ENCODE measurements at regions not wholly inside any gene's neighbourhood (a gene's known extent, or its start where the extent isn't known, plus 50 kb on each side); places are given as distances from the start of the nearest gene placed in this dataset.
"Not testable (repeated sequence)": the region's sequence is repeated elsewhere in the genome, so short reads cannot be mapped to it uniquely, and the experiment has no call there.

DNA sequence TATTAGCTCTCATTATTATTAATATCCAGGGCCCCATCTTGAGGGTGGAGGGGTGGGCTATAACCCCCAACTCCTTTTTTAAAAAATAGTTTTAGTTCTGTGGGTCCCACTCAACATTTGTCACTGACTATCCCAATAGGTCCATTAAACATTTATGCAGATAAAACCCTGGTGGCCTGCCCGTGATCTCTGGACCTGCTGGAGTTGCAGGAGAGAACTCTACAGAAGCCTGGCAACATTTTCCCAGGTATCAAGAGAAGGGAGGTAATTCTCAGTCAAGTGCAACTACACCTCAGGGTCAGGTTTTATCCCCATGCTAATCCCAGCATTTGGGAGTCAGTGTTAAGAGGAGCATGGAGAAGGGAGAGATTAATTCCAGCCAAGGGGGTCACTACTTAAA is 264.4 kb upstream of the PROK2 start:
- DNase-seq (ENCODE audit: low read depth in 3 of 3, low spot score in 1 of 3) = no peak

DNA sequence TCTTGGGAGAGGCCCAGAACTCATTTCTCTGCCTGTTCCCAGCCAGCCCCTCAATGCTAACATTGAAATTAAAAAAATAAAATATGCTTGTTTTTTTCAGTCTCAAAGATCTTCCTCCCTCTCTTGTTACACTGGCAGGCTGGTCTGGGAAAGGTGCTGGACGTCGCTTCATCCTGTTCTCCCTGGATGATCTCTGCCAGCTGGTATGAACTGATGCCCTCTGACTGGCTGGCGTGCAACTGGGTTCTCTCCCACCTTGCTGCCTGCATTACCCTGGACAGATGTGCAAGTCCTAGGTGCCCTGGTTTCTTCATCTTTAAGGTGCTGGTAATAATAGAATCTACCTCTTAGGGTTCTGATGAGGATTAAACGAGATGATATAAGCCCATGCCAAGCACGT is 263.9 kb upstream of the PROK2 start:
- no peak for DNase-seq (ENCODE audit: low read depth in 3 of 3, low spot score in 1 of 3)

DNA sequence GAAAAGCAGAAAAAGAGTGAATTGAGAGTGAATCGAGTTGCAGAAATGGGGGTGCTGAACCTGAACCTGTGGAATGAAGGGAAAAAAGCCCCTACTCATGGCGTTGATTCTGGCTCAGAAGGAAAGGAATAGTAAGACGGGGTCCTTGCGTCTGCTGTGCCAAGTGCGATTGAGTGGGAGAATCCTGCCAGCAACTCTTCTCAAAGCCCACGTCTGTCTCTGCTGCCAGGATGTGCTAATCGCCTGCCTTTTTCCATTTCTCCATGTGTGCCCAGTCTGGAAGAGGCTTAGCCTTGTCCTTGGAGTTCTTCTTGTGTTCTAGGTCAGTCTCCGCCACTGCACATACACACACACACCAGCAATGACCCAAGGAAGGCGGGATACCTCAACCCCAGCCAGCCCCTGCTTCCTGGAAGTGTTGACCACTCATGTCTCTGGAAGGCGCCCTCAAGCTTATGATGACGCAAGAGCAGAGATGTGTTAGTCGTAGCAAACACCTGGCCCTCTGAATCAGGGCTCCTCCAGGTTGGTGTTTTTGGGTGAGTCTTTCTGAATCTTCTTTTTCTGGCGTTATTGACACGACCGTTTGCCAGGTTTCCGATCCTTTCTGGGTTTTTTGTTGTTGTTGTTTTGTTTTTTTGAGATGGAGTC is 262.4 kb upstream of the PROK2 start:
- no peak for DNase-seq (ENCODE audit: low read depth in 3 of 3, low spot score in 1 of 3)

DNA sequence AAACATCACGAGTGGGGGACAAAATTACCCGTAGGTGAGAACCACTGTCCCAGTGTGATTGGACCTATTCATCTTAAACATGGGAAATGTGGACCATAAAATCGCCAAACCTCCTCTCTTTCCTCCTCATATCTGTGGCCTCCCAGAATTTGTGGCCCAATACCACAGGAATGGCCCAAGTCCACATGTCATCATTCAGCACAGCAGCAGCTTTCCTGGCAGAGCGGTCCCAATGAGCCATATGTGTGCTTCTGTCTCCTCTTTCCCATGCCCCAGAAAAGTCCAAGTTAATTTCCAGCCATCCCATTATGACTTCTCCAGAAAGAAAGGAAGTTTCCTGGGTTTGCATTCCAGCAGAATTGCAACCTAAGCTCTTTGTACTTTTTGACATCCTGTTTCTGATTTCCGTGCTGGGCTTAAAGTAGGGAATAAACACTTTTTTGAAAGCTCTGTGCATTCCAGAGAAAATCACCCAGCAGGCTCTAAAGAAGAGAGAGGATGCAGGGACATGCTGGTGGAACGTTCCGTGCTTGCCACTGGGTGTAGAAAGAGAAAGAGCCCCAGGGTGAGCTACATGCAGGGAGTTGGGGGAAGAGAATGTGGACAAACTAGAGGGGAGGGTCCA is 259.4 kb upstream of the PROK2 start:
- no peak for DNase-seq (ENCODE audit: low read depth in 3 of 3, low spot score in 1 of 3)

DNA sequence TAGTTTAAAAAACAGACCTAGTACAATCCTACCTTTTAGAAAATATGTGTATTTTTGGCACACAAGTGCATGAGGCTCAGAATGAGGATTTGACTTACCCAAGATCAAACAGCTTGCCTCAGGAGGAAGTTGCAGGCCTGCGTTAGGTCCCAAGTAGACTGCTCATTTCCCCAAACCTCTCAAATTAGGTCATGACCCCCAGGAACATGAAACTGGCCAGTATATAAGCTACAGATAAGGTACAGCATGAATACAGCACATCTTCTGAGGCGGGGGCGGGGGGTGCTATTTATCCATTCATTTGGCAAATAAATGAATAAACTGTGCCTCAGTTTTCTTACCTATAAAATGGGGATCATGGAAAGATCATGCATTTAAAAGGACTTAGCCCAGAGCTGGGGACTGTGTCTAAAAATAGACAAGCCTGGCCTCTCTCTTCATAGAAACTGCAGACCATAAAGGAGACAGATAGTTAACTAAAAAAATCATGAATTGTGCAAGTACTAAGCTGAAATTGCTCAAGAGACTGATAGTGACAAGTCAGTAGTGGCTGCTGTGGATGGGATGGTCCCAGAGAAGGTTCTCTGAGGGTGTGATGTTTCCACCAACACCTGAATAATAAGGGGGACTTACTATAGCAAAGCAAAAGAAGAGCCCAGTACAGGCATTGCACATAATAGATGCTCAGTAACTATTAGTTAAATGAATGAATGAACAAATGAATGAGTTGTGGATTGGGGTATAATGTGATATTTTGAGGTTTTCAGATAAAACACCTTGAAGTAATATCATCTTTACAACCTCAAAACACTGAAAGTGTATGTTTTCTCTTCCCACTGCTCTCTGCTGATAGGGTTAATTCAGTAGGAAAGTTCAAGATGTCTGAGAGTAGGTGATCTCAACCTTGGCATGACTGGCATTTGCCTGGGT is 258.5 kb upstream of the PROK2 start:
- DNase-seq (ENCODE audit: low read depth in 3 of 3, low spot score in 1 of 3) = no peak

DNA sequence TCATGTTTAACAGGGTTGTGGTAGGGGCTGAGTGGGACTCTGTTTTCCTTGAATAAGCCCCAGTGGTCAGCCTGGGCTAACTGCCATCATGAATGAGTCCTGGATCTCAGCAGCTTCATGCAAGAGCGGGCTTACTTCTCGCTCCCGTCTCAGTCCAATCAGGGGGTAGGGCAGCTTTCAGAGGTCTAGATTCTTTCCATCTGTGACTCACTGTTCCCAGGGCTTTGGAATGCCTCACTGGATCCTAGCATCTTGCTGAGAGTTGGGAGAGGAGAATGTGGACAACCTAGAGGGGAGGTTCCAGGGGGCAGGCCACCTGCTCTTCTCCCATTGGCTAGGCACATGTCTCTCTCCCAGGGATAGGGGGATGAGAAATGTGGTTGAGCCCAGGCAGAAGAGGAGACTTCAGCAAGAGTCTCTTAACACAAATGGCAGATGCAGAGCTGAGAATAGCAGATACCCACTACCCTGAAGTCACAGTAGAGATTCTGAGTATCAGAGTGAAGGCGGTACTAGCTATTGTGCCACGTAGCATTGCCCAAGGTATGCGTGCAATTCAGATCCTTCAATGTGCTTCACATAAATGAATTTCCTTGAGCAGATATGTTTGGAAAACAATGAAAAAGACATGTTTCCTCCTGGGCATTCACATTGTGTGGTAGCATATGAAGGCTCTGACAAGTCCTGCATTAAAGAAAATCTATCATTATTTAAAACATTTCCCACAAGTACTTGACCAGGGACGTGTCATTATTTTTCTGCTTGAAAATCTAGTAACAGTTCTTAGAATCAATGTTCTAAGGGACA is 257.7 kb upstream of the PROK2 start:
- no peak for DNase-seq (ENCODE audit: low read depth in 3 of 3, low spot score in 1 of 3)

DNA sequence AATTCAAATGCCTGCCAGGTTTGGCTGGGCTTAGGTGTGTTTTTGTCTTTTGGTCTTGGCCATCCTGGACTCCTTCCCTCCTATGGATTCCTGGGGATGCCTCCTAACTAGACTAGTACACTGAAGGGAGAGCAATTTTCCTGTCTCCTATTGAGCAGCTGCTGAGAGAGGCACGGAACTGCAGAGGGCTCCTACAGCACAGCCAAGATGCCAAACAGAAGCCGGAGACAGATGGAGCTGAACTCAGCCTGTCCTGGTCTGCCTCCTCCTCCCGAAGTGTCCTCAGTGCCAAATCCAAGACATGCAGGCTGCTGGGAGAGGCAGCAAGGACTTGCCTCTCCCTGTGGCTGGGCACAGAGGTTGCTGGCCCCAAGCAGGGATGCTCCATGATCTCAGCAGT is 256.6 kb upstream of the PROK2 start:
- no peak for DNase-seq (ENCODE audit: low read depth in 3 of 3, low spot score in 1 of 3)

DNA sequence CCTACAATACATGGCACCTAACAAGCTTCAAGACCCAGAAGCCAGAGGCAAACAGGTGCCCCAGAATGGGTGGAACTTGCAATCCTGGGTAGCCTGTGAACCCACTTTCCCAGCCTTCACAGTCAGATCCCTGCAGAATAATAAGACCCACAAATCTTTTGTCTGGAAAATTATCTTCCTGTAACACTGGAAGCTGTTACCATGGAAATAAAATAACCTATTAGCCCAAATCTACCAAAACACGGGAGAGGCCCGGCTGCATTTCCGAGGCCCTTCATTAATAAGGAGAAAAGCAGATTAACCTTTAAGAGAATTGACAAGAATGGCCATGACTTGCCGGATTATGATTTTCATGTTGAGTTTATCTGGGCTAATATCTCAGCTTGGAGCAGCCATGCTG is 256.1 kb upstream of the PROK2 start:
- DNase-seq (ENCODE audit: low read depth in 3 of 3, low spot score in 1 of 3) = no peak

DNA sequence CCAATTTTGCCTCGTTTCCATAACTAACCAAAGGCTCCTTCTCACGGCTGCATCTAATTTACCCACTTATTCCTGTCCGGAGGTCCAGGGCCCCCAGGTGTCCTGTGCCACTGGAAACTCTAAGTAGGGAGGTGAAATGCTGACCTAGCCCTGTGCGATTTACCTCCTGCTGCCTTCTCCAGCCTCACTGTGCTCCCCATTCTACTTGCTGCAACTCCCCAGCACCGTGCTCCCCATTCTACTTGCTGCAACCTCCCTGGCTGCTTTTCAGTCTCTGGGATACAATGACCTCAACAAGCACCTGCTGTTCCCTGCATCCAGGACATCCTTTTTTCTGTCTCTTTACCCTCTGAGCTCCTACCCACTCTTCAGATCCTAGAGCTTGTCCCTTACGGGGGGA is 254.7 kb upstream of the PROK2 start:
- DNase-seq (ENCODE audit: low read depth in 3 of 3, low spot score in 1 of 3) = no peak

DNA sequence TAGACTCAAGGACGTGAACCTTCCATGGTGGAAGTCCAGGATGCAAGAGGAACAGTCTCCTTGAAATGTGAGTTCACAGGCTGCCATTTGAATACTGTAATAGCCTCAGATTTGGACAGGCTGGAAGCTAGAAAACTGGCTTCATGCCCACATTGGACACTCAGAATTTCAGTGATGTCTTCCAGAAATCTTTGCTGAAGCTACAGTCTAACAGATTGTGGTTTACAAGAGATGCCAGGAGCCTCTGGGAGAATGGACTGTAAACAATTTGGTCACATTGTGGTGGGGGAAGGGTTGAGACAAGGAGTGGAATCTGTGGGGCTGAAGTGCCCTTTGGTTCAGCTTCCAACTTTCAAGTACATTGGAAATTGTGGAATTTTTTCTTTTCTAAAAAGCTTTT is 252.0 kb upstream of the PROK2 start:
- DNase-seq (ENCODE audit: low read depth in 3 of 3, low spot score in 1 of 3) = no peak

DNA sequence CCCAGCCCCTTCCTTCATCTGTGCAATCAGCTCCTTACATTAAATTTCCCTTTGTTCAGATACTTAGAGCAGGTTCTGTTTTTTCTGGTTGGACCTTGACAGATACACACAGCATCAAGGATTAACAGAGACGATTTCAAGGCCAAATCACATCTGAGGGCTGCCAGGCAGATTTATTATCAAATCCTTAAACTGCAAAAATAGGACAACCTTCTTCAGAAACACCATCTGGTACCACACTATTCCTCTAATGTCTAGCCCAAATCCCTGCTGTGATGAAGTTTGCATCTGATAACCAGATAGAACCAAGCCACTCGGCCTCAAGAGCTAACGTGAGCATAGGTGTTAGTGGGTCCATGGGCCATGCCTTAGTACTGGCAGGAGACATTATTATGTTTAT is 250.7 kb upstream of the PROK2 start:
- no peak for DNase-seq (ENCODE audit: low read depth in 3 of 3, low spot score in 1 of 3)

DNA sequence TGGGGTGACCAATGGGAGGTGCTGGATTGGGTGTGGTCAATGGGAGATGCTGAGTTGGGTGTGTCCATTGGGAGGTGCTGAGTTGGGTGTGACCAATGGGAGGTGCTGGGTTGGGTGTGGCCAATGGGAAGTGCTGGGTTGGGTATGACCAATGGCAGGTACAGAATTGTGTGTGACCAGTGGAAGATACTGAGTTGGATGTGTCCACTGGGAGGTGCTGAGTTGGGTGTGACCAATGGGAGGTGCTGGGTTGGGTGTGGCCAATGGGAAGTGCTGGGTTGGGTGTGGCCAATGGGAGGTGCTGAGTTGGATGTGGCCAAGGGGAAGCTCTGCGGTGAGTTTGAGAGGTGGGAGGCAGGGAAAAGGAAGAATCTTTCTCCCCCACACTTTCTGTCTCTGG is 250.0 kb upstream of the PROK2 start:
- DNase-seq (ENCODE audit: low read depth in 3 of 3, low spot score in 1 of 3) = no peak

DNA sequence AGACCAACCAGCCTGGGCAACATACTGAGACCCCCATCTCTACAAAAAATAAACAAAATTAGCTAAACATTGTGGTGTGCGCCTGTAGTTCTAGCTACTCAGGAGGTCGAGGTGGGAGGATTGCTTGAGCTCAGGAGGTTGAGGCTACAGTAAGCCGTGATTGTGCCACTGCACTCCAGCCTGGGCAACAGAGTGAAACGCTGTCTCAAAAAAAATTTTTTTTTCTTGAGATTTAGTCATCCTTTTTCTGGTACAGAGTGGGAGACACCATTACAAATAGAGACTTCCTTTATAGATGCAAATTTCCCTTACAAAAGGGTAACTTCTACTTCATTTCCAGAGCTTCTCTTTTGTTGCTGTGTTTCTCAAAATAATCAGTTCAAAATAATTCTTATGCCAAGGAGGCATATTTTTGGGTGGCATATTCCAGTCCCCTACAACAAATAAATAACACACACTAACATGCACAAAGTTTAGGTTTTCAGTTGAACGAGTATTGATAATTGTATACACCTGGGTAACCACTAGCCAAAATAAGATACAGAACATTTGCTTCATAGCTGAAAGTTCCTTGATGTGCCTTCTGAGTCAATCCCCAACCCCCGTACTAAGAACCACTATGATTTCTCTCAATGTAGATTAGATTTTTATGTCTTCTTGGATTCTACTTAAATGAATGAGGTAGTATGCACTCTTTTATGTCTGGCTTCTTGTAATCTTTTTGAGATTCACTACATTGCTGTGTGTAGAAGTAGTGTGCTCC is 248.9 kb upstream of the PROK2 start:
- DNase-seq (ENCODE audit: low read depth in 3 of 3, low spot score in 1 of 3) = no peak

DNA sequence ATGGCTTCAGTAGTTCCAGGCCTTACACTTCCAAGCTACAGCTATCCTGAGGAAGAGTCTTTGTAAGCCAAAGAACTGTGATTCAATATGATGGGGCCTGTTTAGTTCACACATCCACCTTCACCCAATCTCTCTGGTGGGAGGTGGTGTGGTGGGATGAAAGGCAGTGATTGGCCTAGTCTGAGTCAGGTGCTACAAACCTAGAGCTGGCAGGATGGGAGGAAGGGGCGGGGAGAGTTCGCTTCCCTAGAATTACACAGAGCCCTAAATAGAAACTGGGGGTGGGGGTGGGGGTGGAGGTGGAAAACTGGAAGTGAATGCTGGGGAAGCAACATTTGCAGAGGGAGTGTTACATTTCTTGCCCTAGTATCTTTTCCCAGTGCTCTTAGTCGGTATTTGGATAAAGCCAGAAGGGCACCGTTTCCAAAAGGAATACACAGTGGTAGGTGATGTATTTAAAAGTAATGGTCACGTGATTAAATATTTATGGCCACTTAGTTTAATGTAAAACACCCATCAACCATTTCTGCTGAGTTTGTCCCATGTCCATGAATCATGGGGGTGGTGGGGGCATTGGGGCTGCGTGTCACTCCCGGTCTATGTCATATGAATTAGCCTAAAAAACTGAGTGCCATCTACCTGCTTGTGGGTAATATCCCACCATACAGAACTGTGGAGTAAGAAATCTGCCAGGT is 247.6 kb upstream of the PROK2 start:
- no peak for DNase-seq (ENCODE audit: low read depth in 3 of 3, low spot score in 1 of 3)

DNA sequence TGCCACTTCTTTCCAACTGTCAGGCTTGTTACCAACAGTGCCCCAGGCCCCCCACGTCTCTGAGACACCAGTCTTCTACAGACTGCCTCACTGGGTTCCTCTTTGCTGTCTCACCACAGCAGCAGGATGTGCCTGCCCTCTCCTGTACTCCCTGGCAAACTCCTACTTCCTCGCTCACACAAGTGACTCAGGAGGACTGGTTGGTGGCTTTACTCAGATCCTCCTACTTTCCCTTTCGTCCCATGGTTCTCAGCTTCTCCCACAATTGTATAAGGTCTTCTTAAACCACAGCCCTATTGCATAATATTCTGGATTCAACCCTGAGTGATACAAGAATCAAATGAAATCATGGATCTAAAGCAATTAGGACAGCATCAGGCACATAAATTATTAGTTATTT is 246.6 kb upstream of the PROK2 start:
- no peak for DNase-seq (ENCODE audit: low read depth in 3 of 3, low spot score in 1 of 3)

DNA sequence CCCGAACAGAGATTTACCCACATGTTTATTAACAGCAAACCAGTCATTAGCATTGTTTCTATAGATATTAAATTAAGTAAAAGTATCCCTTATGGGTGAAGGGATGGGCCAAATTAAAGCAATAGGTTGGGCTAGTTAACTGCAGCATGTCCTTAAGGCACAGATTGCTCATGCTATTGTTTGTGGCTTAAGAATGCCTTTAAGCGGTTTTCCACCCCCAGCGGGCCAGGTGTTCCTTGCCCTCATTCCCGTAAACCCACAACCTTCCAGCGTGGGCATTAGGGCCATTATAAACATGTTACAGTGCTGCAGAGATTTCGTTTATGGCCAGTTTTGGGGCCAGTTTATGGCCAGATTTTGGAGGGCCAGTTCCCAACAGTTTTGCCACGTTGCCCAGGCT is 245.3 kb upstream of the PROK2 start:
- DNase-seq (ENCODE audit: low read depth in 3 of 3, low spot score in 1 of 3) = not testable (repeated sequence)

DNA sequence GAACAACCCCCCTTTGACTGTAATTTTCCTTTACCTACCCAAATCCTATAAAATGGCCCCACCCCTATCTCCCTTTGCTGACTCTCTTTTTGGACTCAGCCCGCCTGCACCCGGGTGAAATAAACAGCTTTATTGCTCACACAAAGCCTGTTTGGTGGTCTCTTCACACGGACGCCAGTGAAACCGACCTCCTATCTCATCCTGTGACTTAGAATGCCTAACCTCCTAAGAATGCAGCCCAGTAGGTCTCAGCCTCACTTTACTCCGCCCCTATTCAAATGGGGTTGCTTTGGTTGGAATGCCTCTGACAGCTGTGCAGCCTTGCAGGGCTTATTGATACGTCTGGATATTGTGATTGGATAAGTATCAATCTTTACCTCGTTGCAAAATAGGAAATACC is 243.8 kb upstream of the PROK2 start:
- not testable (repeated sequence) for DNase-seq (ENCODE audit: low read depth in 3 of 3, low spot score in 1 of 3)

DNA sequence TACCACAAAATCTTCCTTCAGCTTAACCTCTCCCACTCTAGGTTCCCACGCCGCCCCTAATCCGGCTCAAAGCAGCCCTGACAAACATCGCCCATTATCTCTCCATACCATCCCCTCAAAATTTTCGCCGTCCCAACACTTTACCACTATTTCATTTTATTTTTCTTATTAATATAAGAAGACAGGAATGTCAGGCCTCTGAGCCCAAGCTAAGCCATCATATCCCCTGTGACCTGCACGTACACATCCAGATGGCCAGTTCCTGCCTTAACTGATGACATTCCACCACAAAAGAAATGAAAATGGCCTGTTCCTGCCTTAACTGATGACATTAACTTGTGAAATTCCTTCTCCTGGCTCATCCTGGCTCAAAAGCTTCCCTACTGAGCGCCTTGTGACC is 243.4 kb upstream of the PROK2 start:
- not testable (repeated sequence) for DNase-seq (ENCODE audit: low read depth in 3 of 3, low spot score in 1 of 3)

DNA sequence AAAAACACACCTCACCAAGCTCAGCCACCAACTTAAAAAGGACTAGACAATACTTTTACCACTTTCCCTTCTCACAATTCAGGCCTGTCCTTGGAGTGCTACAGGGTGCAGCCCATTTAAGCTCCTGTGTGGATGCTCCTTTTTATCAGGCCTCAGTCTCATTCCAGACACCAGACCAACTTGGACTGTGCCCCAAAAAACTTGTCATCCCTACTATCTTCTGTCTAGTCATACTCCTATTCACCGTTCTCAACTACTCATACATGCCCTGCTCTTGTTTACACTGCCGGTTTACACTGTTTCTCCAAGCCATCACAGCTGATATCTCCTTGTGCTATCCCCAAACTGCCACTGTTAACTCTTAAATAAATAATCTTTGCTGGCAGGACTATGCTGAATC is 242.8 kb upstream of the PROK2 start:
- not testable (repeated sequence) for DNase-seq (ENCODE audit: low read depth in 3 of 3, low spot score in 1 of 3)

DNA sequence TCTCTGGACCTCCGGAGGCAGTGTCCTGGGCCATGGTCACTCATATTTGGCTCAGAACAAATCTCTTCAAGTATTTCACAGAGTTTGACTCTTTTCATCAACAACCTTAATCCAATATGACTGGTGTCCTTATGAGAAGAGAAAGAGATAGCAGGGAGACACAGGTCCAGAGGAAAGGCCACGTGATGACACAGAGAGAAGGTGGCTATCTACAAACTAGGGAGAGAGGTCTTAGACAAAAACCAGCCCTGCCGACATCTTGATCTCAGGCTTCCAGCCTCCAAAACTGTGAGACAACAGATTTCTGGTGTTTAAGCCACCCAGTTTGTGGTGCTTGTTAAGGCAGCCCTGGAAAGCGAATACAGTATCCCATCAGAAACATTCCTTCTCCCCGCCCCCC is 237.1 kb upstream of the PROK2 start:
- no peak for DNase-seq (ENCODE audit: low read depth in 3 of 3, low spot score in 1 of 3)

All from stimulated activated CD4-positive, alpha-beta T cell treated with anti-CD3 and anti-CD28 coated beads, TNF-alpha, amount 100 ng/mL, for 1 hour (primary cell).